ENCODE measurements at regions not wholly inside any gene's neighbourhood (a gene's known extent, or its start where the extent isn't known, plus 50 kb on each side); places are given as distances from the start of the nearest gene placed in this dataset.

GRCh38 chr2:14756981-14757657, 124.6 kb downstream of the LRATD1 start:
- DNase-seq: no peak
- intact Hi-C loops (cut with DNase I): no loop called here
- H3K36me3 ChIP-seq: no peaks in the 10 kb centered on the region
- H3K27ac ChIP-seq: no peak overlapping the region
- no peaks in the 10 kb centered on the region for H3K9me3 ChIP-seq
- no peak for TF ChIP-seq CTCF (IDR thresholded peaks at IDR 0.05)
- no peaks in the 10 kb centered on the region for H3K27me3 ChIP-seq
- WGBS, 3 donors: 85 to 92% (median 90%) methylated on average over 10 of the region's 10 CpGs
- no peak overlapping the region for H3K4me3 ChIP-seq
- no peaks in the 10 kb centered on the region for H3K4me1 ChIP-seq (ENCODE audit: insufficient read depth)

- intact Hi-C loops (cut with DNase I): no loop called here
- TF ChIP-seq CTCF (IDR thresholded peaks at IDR 0.05) (no peak), EP300 (IDR thresholded peaks at IDR 0.05) (no peak), POLR2A (IDR thresholded peaks at IDR 0.05) (no peak)
- Histone ChIP-seq H3K4me3 (no peak overlapping the region), H3K27me3 (no peaks in the 10 kb centered on the region), H3K27ac (no peak overlapping the region), H3K4me1 (ENCODE audit: insufficient read depth) (no peaks in the 10 kb centered on the region), H3K36me3 (no peaks in the 10 kb centered on the region), H3K9me3 (no peaks in the 10 kb centered on the region)
- 93 to 96% (median 93%) methylated on average over 5 of the region's 5 CpGs for whole genome bisulfite sequencing, 3 donors
- no peak for DNase-seq
Measured at GRCh38 chr2:14759082-14759481, 126.6 kb downstream of the LRATD1 start.

- intact Hi-C loops (cut with DNase I): no loop called here
- WGBS, 3 donors: 82 to 91% (median 83%) methylated on average over 9 of the region's 9 CpGs
- no peaks in the 10 kb centered on the region for H3K27me3 ChIP-seq
- H3K9me3 ChIP-seq: no peaks in the 10 kb centered on the region
- no peak overlapping the region for H3K4me3 ChIP-seq
- no peaks in the 10 kb centered on the region for H3K4me1 ChIP-seq (ENCODE audit: insufficient read depth)
- H3K36me3 ChIP-seq: no peaks in the 10 kb centered on the region
- TF ChIP-seq CTCF (IDR thresholded peaks at IDR 0.05) (no peak), POLR2A (IDR thresholded peaks at IDR 0.05) (no peak), EP300 (IDR thresholded peaks at IDR 0.05) (no peak)
- no peak overlapping the region for H3K27ac ChIP-seq
- DNase-seq: no peak
Measured at GRCh38 chr2:14760169-14760568, 127.7 kb downstream of the LRATD1 start.

GRCh38 chr2:14761118-14761517, 128.6 kb downstream of the LRATD1 start:
- intact Hi-C loops (cut with DNase I): no loop called here
- H3K27me3 ChIP-seq: no peaks in the 10 kb centered on the region
- DNase-seq: no peak
- H3K9me3 ChIP-seq: no peaks in the 10 kb centered on the region
- no peak overlapping the region for H3K27ac ChIP-seq
- WGBS, 3 donors: 76 to 79% (median 79%) methylated on average over 11 of the region's 11 CpGs
- H3K4me3 ChIP-seq: no peak overlapping the region
- TF ChIP-seq CTCF (IDR thresholded peaks at IDR 0.05) (no peak), POLR2A (IDR thresholded peaks at IDR 0.05) (no peak), EP300 (IDR thresholded peaks at IDR 0.05) (no peak)
- no peaks in the 10 kb centered on the region for H3K4me1 ChIP-seq (ENCODE audit: insufficient read depth)
- H3K36me3 ChIP-seq: no peaks in the 10 kb centered on the region

Data from ovary (tissue), 7 donors.